HG02970 (cell line): ENCODE measurements at regions not wholly inside any gene's neighbourhood (a gene's known extent, or its start where the extent isn't known, plus 50 kb on each side); places are given as distances from the start of the nearest gene placed in this dataset.
A peak's percentile ranks its signal among the peaks of the same experiment; 100 is the strongest.

Source experiments
- ATAC-seq: cut with Tn5 transposase; IDR thresholded peaks from one replicate; pipeline ENCODE4 v1.9.1; 2021; ENCODE audit warnings: mild to moderate bottlenecking, moderate library complexity, moderate number of reproducible peaks; ENCODE audit not compliant: unreplicated experiment, low FRiP score

GRCh38 chr14:73783107-73783727, 68.4 kb upstream of the PTGR2 start:
- ATAC-seq = no peak

- ATAC-seq = no peak
These were observed 68.4 kb upstream of the PNMA1 start for GRCh38 chr14:73782623-73783022.

DNA sequence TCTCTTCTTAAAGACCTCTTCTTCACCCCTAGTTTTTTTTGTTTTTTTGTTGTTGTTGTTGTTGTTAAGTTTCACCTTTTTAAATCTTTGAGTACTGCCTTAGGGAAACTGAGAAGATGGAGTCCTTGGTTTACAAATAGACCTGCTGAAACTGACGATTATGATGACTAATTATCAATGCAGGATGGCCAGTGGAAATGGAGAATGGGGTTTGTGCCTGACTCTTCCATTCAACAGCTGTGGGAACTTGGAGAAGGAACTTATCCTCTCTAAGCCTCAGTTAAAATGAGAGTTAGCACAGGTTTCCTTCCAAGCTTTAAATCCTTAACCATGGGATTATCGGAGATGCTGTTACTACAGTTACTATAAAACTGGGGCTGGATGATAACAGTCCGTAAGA, 66.7 kb upstream of the PNMA1 start:
- ATAC-seq = no peak

DNA sequence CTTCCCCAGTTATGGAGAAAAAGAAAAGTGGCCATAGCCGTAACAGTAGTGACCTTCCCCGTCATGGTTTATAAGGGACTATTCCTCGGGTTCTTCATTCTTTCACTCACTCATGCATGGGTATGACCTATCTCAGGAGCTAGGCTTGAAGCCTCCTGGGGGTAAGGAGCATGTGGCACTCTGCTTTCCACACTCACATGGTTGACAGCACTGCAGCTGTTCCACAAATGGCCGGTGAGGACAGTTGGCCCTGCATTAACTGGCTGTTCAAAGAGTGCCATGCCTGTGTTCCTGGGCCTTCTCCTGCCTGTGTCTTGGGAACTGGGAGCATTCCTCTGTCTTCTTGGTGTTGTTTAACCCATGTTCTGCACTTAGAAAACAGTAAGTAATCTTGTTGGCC, 66.2 kb upstream of the PNMA1 start:
- no peak for ATAC-seq

DNA sequence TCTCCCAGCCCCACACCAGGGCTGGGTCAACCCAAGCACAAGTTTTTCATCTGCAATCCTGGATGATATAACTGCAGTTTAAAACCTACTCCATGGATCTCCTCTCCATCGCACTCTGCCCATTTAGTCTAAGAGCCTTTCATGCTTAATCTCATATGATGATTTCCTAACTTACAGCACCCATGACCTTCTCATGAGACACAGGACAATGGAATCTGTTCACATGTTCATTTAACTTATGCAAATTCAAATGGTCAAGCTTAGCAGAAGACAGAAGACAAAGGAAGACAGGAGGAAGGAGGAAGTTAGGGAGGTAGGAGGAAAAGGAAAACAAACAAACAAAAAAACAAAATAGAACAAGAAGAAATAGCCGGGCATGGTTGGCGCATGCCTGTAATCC, 64.6 kb upstream of the PNMA1 start:
- ATAC-seq = no peak

- ATAC-seq = no peak
These were observed 63.2 kb upstream of the PNMA1 start for GRCh38 chr14:73777420-73777819.

DNA sequence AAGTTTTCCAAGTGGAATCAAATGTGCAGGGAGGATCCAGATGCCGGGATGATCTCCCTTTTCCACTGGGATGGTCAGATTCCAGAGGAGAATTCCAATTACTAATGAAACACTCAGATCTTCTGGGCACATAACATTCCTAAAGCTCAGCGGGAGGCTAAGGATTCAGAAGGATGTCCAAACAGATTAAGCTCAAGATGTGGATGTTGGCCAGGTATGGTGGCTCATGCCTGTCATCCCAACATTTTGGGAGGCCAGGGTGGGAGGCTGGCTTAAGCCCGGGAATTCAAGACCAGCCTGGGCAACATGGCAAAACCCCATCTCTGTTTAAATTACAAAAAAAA, 62.0 kb upstream of the PNMA1 start:
- ATAC-seq = no peak

DNA sequence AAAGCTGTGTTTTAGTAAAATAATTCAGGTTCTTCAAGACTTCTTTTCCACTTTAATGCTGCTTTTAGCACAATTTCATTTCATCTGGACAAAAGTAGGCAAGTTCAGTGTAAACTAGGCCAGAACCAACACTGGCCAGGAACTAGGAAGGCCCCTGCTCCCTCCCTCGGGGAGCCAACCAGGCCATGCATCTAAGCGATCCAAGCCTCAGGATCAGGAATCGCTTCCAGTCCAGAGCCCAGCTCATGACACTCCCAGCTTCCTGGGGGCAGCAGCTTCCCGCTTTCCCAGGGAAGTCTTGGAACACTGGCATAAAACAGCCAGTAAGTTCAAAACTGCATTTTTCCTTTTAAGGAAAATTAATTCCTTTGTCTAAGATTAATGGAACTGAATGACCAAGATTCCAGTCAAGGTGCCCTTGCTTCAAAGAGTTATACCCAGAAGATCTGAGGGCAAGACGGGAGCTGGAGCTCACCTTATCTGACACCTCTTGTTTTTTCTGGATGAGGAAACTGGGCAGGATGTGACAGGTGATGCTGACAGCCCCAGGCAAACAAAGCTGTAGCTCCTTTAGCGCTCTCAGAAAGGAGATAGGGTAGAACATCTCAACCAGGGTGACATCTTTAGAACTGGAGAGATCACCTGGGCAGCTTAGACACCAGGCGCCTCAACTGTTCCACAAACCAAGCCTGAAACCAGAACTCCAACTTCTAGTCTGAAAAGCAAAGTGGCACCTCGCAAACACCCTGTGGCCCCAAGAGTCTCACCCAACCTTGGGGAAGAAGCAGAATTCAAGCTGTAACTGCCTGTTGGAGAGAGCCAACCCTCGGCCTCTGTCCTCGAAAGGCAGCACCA, 61.4 kb upstream of the PNMA1 start:
- no peak for ATAC-seq

GRCh38 chr14:73774671-73775070, 60.5 kb upstream of the PNMA1 start:
- ATAC-seq = no peak

GRCh38 chr14:73774241-73774570, 60.0 kb upstream of the PNMA1 start:
- ATAC-seq = no peak

- ATAC-seq = no peak
These were observed 59.5 kb upstream of the PNMA1 start for GRCh38 chr14:73773441-73774240.

DNA sequence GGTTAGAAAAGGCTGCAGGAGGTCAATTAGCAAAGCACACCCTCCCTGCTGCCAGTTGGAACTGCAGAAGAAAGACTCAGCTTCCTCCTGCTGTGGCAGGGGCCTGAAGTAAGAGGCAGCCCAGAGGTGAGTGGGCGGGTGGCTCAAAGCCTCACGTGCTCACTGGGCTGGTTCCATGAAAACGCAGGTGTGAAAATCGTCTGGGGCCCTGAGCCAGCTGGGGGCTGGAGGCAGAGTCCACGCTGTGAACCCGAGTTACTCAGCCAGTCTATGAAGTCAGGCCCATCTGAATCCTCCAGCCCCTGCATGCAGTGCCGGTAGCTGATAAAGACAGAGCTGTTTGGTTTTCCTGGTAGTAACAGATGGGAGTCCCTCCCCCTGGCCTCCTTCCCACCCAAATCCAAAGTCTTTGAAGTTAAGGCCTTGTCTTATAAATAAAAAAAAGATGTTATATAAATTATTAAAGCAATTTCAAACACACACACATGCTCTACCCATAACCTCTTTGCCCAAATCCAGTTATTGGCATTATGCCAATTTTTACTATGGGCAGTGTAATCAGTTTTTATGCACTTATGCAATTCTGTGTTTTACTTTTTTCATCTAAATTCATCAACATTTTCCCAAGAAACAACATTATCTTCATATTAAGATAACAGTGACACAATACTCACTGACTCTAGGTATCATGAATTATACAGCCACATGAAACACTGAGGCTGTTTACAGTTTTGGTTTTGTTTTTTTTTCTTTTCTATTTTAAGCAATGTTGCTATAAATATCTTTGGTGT, 57.9 kb upstream of the PNMA1 start:
- ATAC-seq = peak; percentile 43

GRCh38 chr14:73770977-73771847, 57.0 kb upstream of the PNMA1 start:
- ATAC-seq = peak; percentile 21

DNA sequence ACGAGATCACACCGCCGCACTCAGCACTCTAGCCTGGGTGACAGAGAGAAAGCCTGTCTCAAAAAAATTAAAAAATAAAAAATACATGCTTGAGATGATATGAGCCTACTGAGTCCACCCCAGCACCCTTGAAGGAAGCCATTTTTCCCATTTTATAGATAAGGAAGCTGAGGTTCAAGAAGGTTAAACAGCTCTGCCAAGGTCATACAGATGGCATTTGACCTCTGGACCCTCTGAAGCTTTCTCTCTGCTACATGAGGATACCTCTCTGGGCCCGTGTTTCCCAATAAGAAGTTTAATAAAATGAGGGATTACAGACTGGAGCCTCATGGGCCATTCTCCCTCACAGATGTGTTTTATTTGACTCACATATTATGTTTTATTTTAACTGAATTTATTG, 53.9 kb upstream of the PNMA1 start:
- no peak for ATAC-seq

- ATAC-seq = no peak
These were observed 50.5 kb upstream of the PNMA1 start for GRCh38 chr14:73764406-73765280.
